Stimulated activated CD4-positive, alpha-beta T cell treated with anti-CD3 and anti-CD28 coated beads, Interleukin-4, amount 100 ng/mL, for 24 hours (primary cell): ENCODE measurements at regions not wholly inside any gene's neighbourhood (a gene's known extent, or its start where the extent isn't known, plus 50 kb on each side); places are given as distances from the start of the nearest gene placed in this dataset.

ENCODE experiments used
- DNase-seq: peaks from one replicate; pipeline ENCODE4 v3.0.0-alpha.2; 2020

DNA sequence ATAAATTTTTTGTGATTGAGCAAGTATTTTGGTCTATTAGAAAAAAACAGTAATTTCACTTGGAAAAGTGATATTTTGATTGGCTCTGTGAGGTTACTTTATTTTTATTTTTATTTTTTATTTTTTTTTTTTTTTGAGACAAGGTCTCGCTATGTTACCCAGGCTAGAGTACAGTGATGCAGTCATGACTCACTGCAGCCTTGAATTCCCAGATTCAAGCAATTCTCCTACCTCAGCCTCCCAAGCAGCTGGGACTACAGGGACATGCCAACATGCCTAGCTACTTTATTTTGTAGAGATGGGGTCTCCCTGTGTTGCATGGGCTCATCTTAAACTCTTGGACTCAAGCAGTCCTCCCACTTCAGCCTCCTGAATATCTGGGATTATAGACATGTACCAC lies 60.9 kb upstream of the MGAT5 start:
- DNase-seq: no peak

DNA sequence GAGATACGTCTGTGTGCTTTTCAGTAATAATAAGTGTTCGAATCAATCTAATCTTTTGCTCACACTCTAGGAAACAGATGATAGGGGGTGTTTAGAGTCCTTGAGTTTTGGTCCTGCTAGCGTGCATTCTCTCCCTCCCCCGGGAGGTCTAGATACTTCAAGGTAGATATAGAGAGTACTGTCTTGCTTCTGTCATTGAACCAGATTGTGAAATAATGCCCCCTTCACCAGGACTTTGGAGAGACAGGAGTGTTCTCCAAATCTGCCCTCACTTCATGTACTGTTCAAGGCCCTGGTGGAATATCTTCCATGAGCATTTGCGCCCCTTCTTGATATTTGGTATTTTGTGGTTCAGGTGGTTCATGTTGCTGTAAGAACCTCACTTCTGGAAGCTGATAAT lies 59.4 kb upstream of the MGAT5 start:
- no peak for DNase-seq

DNA sequence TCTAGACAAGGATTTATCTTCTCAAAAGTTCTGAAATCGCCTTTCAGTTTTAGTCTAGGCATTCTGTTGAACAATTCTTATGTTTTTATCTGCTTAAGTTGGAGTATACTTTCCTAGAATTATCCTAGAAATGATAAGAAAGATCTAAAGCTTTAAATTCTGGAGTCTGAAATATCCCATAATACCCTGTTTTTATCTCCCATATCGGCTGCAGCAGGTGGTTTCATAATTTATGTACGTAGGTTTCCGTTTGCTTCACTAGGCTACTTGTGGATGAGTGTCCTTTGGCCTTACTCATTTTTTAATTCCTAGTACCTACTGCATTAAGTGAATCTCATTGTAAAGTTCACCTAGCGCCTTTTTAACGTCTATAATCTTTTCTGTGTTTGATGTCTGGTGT lies 58.5 kb upstream of the MGAT5 start:
- DNase-seq: no peak

DNA sequence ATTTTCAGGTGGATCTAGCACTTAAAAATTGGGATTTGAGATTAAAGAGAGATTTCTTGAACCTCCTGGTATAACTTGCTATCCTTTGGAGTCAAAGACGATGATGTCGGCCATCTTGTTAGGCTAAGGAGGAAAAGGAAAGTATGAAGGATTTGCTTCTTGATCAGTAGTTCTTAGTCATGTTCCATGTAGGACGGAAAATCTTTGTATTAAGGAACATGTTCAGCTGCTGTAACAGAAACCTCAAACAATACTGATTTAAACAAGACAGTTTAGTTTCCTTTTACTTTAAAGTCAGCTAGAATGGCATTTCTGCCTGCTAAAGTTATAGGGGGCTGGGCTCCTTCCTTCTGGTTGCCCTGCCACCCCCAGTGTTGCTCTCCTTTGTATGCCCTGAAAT lies 56.4 kb upstream of the MGAT5 start:
- DNase-seq: no peak

DNA sequence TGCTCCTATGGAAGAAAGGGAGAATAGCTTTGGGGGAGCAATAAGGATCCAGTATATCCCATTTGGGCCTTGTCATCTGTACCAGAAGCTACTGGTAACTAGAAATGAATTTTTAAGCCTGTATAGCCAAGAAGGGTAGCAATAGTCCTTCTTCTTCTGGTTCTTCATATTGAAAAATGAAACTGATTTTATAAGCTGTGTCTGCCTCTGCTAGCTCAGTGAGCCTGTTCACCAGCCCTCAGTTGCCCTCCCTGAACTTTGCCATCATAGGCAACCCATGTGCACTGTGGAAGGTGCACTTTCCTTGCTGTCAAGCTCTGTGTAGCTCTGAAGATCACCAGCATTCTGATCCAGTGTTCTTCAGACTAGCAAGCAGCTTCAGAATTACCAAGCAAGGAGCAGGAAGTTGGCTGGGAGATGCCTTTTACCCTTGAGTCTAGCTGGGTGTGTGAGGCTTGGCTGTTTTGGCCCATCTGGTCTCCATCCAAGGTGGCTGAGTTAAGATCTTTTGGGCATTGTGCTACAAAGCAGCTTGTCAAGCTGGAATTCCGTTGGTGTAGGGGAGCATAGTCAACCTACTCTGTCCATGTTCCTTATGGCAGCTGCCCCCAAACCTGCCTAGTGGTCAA lies 55.8 kb upstream of the MGAT5 start:
- DNase-seq: no peak

DNA sequence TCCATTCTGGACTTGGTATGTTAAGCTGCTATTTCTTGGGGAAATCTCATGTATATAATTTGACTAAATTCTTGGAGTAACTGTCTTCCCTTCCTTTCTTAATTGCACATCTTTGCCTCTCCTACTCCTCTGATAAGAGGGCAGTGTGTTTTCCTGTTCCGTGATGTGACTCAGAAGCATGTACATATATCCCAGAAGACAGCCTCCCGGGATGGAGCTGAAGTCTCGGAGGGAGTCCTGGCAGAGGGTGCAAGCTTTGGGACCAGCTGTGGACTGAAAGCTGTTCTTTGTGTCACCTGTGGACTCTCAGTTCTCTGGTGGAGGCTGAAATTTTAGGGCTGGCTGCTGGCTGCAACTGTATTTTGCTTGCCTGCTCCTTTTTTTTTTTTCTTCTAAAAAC lies 54.7 kb upstream of the MGAT5 start:
- DNase-seq: no peak

DNA sequence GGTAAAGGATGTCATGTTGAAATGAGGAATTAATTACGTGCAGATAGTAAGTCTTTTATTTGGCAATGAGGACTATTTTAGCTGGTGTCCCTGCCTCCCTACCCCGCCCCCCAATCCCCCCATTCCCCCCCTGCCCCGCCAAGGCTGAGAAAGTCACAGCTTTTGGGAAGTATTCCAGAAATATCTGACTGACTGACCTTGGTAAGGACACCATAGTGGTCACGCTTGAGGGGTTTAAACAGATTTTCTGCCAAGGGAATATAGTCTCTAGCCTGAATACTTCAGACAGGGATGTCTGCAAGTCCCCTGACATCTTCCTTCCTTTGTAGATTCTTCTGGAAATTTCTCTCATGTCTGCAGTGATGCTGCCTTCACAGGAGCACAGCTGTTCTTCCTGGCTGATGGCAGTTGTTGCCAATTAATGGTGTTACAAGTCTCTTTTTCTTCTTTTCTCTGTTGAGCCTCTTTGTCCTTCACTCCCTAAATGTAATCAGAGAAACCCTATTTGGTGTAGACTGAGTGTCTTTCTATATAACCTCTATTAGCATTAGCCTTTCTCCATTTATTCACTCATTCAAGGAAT lies 53.7 kb upstream of the MGAT5 start:
- no peak for DNase-seq

DNA sequence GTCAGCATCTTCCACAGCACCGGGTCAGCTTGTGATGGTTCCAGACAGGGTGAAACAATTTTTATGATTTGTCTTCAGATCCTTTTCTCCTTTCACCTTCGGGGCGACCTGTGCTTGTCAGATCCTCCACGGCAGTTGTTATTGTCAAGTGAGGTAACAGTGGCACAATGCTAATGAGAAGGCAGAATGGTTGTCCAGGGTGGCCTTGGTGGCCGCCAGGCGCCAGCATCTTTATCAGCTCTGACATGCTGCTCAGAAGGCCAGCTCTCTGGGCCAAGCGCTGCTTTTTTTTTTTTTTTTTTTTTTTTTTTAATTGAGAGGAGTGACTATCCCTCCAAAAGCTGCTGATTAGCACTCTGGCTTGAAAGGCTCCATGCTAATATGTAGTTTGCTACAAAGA lies 52.3 kb upstream of the MGAT5 start:
- DNase-seq: no peak

DNA sequence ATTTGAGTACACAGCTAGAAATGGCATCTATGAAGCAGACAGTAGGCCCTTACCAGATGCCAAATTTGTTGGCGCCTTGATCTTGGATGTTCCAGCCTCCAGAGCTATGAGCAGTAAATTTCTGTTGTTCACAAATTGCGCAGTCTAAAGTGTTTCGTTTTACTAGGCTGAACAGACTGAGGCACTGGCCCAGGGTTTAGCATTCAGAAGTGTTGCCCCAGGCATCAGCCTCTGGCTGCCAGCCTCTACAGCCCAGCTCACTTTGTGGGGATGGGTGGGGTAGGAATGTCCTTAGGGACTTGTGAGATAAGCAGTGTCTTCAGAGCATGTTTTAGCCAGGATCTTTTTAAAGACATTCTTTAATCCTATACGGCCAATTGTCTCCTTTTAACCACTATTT lies 51.5 kb upstream of the MGAT5 start:
- DNase-seq: no peak

DNA sequence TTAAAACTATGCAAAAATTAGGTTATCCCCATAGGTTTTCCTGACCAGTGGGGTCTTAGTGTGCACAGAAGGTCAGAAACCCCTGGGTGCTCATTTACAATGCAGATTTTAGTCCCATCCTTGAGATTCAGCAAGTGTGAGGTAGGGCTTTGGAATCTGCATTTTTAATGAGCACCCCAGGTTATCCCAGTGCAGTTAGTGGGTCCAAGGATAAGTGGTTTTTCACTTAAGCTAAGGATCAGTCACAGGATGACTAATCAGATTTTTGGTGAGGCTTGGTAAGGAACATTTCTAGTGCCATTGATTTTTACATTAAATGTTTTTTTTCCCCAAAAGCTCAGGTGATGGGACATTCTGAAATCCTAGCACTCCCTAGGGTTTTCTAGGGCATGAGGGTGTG lies 50.7 kb upstream of the MGAT5 start:
- no peak for DNase-seq
